ENCODE measurements at regions not wholly inside any gene's neighbourhood (a gene's known extent, or its start where the extent isn't known, plus 50 kb on each side); places are given as distances from the start of the nearest gene placed in this dataset.
"Not testable (repeated sequence)": the region's sequence is repeated elsewhere in the genome, so short reads cannot be mapped to it uniquely, and the experiment has no call there.

- no peak for DNase-seq (ENCODE audit: low read depth)
Measured at GRCh38 chr22:26922806-26923205, 265.4 kb downstream of the MIAT start.

- DNase-seq (ENCODE audit: low read depth) = no peak
Measured at GRCh38 chr22:26923531-26923930, 266.1 kb downstream of the MIAT start.

GRCh38 chr22:26927821-26928220 is 270.4 kb downstream of the MIAT start:
- DNase-seq (ENCODE audit: low read depth) = no peak

- no peak for DNase-seq (ENCODE audit: low read depth)
Measured at GRCh38 chr22:26931471-26931870, 274.1 kb downstream of the MIAT start.

GRCh38 chr22:26933105-26933590 is 275.8 kb downstream of the MIAT start:
- DNase-seq (ENCODE audit: low read depth) = no peak

GRCh38 chr22:26937213-26937612 is 279.8 kb downstream of the MIAT start:
- DNase-seq (ENCODE audit: low read depth) = no peak

GRCh38 chr22:26939466-26939865 is 282.1 kb downstream of the MIAT start:
- no peak for DNase-seq (ENCODE audit: low read depth)

- DNase-seq (ENCODE audit: low read depth) = no peak
Measured at GRCh38 chr22:26941896-26942636, 284.7 kb downstream of the MIAT start.

- DNase-seq (ENCODE audit: low read depth) = no peak
Measured at GRCh38 chr22:26942637-26942957, 285.2 kb downstream of the MIAT start.

GRCh38 chr22:26945565-26945964 is 288.2 kb downstream of the MIAT start:
- no peak for DNase-seq (ENCODE audit: low read depth)

- DNase-seq (ENCODE audit: low read depth) = no peak
Measured at GRCh38 chr22:26949193-26949592, 291.8 kb downstream of the MIAT start.

GRCh38 chr22:26951139-26951538 is 293.8 kb downstream of the MIAT start:
- not testable (repeated sequence) for DNase-seq (ENCODE audit: low read depth)

GRCh38 chr22:26952004-26952403 is 294.6 kb downstream of the MIAT start:
- no peak for DNase-seq (ENCODE audit: low read depth)

GRCh38 chr22:26952451-26953011 is 295.1 kb downstream of the MIAT start:
- no peak for DNase-seq (ENCODE audit: low read depth)

- DNase-seq (ENCODE audit: low read depth) = no peak
Measured at GRCh38 chr22:26953012-26953883, 295.9 kb downstream of the MIAT start.

GRCh38 chr22:26956371-26956770 is 299.0 kb downstream of the MIAT start:
- DNase-seq (ENCODE audit: low read depth) = no peak

- no peak for DNase-seq (ENCODE audit: low read depth)
Measured at GRCh38 chr22:26957176-26957575, 299.8 kb downstream of the MIAT start.

GRCh38 chr22:26957897-26958296 is 300.5 kb downstream of the MIAT start:
- no peak for DNase-seq (ENCODE audit: low read depth)

- DNase-seq (ENCODE audit: low read depth) = no peak
Measured at GRCh38 chr22:26958378-26958777, 301.0 kb downstream of the MIAT start.

- DNase-seq (ENCODE audit: low read depth) = no peak
Measured at GRCh38 chr22:26964642-26965041, 307.3 kb downstream of the MIAT start.

- DNase-seq (ENCODE audit: low read depth) = no peak
Measured at GRCh38 chr22:26967282-26967681, 309.9 kb downstream of the MIAT start.

GRCh38 chr22:26968859-26969523 is 311.6 kb downstream of the MIAT start:
- no peak for DNase-seq (ENCODE audit: low read depth)
